Activated CD4-positive, alpha-beta T cell treated with anti-CD3 and anti-CD28 coated beads for 24 hours (primary cell): ENCODE measurements at regions not wholly inside any gene's neighbourhood (a gene's known extent, or its start where the extent isn't known, plus 50 kb on each side); places are given as distances from the start of the nearest gene placed in this dataset.

Experiments used
- DNase-seq, 2 donors: peaks; one replicate each; pipeline ENCODE4 v3.0.0-alpha.2; 2020; ENCODE audit warnings: low read depth in 2 of 2

DNA sequence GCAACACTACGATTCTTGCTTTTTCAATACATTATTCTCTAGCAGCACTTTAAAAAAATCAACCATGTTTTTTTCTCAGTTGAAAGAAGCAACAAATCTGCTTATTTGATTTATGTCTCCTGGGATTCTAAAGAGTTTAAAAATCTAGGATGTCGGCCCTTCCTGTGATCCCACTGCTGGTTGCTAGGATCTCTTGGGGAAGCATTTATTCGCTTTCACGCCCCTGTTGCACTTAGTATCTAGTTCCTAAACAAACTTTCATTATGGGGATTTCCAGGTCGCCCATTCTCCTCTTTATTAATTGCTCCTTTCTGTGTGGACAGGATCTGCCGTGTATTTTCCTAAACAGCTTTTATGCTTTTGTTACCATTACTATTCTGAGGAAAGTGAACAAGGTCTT is 313.5 kb downstream of the AGTPBP1 start:
- no peak for DNase-seq

- no peak for DNase-seq
These were observed 314.0 kb downstream of the AGTPBP1 start for GRCh38 chr9:85427772-85428171.

GRCh38 chr9:85425153-85425611 is 316.6 kb downstream of the AGTPBP1 start:
- peak; percentile 7 to 33 for DNase-seq

DNA sequence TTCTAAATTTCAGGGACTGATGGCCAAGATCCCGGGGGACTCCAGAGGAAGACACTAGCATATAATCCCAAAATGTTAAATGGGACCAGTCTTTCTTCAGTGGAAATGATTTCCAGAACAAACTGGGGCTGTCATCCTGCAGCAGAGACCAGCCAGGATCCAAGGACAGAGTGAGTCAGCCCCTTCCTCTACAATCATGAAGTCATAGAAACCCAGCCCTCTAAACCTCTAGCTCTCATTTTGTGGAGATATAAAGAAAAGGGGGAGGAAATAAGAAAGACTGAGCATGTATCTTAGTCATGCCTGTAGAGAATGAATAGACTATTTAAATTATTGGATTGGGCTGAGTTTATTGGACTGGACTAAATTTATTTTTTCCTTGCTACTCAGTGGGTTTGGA is 318.3 kb downstream of the AGTPBP1 start:
- DNase-seq, result no peak

DNA sequence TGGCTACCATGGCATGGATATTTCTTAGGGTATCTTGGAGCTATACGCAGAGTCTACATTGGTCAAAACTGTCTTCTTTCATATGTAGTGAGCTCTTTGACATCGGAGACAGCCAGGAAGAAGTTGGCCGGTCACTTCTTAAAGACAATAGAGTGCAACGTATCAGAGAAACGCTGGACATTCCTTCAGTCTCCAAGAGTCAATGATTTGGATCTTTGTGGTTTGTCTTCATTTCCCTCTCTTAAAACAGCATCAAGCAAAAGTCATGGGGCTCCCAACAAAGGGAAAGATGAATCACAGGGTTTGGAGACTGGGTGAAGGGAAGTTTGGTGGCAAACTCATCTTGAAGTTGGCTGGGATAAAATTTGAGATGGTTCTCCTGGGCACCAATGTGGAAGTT is 320.1 kb downstream of the AGTPBP1 start:
- no peak for DNase-seq

DNA sequence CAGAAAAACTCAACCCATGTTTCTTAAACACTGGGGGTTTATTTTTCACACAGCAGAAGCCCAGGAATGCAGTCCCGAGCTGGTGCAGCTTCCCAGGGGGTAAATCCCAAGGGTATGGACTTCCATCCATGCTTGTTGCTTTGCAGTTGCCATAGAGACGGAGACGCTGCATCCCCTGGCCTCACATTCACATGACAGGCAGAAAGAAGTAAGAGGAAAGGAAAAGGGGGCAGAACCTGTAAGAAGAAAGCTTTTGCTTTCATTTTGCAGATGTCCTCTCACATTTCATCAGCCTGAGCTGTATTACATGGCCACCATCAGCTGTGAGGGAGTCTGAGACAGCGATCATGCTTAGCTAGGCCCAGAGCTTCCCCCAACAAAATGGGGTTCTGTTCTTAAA is 321.0 kb downstream of the AGTPBP1 start:
- no peak for DNase-seq

DNA sequence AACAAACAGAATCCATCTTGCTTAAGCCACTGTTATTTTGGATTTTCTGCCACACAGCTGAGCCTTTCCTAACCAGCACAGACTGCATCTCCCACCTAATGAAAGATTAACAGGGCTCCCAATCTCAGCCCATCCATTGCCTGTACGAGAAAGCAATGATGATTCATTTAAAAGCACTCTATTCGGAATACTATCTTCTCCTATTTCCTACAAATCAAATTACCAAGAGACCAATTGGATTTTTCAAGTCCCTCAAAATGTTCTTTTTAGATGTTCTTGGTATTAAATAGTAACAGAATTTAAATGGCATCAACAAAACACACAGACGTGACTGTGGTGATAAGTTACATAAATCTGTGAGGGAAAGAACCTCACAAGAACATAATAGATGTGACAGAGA is 324.1 kb downstream of the AGTPBP1 start:
- no peak for DNase-seq

DNA sequence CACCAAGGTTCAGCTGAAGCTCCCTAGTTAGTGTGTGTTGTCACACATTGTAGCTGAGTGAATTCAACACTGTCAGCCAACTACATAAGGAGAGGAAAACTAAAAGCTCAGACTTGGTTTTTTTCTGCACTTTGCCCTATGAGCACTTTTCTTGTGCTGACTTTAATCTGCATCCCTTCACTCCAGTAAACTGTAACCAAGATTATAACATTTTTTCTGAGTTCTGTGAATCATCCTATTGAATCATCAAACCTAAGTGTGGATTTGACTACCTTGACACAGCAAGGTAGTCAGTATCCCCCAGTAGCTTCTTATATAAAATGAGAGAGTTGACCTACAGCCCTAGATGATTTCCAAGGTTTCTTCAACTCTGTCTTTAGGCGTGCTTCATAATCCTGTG is 325.0 kb downstream of the AGTPBP1 start:
- no peak for DNase-seq

GRCh38 chr9:85414390-85414789 is 327.4 kb downstream of the AGTPBP1 start:
- no peak for DNase-seq

GRCh38 chr9:85408494-85408893 is 333.3 kb downstream of the AGTPBP1 start:
- DNase-seq, result no peak

- no peak for DNase-seq
These were observed 336.2 kb downstream of the AGTPBP1 start for GRCh38 chr9:85405566-85405950.

- no peak for DNase-seq
These were observed 336.7 kb downstream of the AGTPBP1 start for GRCh38 chr9:85404911-85405565.

- no peak for DNase-seq
These were observed 339.2 kb downstream of the AGTPBP1 start for GRCh38 chr9:85402551-85402950.

- no peak for DNase-seq
These were observed 339.8 kb downstream of the AGTPBP1 start for GRCh38 chr9:85401998-85402397.

DNA sequence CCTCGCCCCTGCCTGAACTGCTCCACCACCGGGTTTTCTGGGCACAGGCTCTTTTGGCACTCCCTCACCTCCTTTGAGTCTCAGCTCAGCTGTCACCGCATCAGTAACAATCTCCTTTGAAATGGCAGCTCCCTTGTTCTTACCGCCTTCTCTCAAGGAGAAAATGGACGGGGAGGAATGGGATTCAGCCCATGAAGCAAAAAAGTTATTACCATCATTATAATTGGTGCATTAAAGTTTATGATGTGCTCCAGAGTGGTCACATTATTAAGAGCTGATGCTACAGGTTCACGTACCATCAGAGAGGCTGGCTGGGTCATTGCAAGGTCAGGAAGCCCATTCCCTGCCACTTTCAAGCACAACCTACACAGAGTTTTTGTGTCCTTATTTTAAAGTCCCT is 344.7 kb downstream of the AGTPBP1 start:
- DNase-seq, result no peak

GRCh38 chr9:85392260-85392659 is 349.5 kb downstream of the AGTPBP1 start:
- no peak for DNase-seq

GRCh38 chr9:85377731-85378289 is 363.9 kb downstream of the AGTPBP1 start:
- DNase-seq, result no peak

DNA sequence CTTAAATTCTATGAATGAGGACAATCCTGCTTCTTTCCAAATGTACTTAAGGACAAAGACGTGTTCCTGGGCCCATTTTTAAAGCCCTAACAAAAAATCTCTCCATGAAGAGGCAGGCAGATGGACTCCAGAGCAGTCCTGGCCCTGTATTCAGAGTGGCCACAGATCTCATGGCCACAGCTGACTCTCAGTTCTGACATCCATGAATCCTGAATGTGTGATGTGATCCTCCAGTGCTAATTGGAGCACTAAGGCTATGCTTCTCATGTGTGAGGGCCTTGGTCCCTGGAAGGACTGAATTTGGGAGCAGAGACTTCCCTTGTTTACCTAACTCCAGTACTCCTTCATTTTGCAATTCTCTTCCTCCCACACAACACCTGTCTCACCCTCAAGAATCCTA is 373.0 kb downstream of the AGTPBP1 start:
- DNase-seq, result no peak

GRCh38 chr9:85359161-85359560 is 382.6 kb downstream of the AGTPBP1 start:
- no peak for DNase-seq

DNA sequence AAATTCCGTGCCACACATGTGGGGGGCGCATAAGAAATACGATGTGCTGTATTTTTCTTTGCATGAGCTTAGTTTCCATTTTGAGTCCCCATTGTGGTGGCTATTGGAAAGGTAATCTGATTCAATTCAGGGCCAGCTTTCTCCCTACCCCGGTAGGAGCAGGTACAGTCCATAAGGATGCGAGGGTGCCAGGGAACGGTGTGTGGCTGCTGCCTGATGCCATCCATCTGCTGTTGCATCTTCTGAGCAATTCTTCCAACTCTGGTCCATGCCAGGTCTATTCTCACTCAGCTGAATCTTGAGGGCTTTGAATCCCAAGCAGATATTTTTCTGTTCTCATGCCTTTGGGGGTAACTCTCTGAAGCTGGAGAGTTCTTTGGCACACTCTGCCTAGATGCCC is 392.7 kb downstream of the AGTPBP1 start:
- DNase-seq, result no peak

- no peak for DNase-seq
These were observed 394.2 kb downstream of the AGTPBP1 start for GRCh38 chr9:85347541-85347940.

GRCh38 chr9:85344901-85345300 is 396.9 kb downstream of the AGTPBP1 start:
- DNase-seq, result no peak

GRCh38 chr9:85339338-85339737 is 402.4 kb downstream of the AGTPBP1 start:
- no peak for DNase-seq

- no peak for DNase-seq
These were observed 407.5 kb downstream of the AGTPBP1 start for GRCh38 chr9:85334228-85334627.
